K562 (cell line): ENCODE measurements at regions not wholly inside any gene's neighbourhood (a gene's known extent, or its start where the extent isn't known, plus 50 kb on each side); places are given as distances from the start of the nearest gene placed in this dataset.

ENCODE experiments used
- FIP1L1 ChIP-seq: fragments of 200-400 bp; formaldehyde crosslinking; IDR thresholded peaks from 2 replicates; pipeline ENCODE4 v1.6.1; 2018; ENCODE audit warnings: mild to moderate bottlenecking, low read depth, low read length; ENCODE audit not compliant: poor library complexity, severe bottlenecking
- HDAC3 ChIP-seq: fragments of 450-650 bp; IDR thresholded peaks from 2 replicates; pipeline ENCODE4 v1.6.1; 2018; ENCODE audit warnings: borderline replicate concordance, mild to moderate bottlenecking, moderate library complexity; ENCODE audit not compliant: partially characterized antibody
- WHSC1 ChIP-seq: IDR thresholded peaks from one replicate; pipeline ENCODE4 v1.6.1; 2012; ENCODE audit warnings: low read length, control low read depth, inconsistent platforms
- ZNF175 ChIP-seq: fragments of 200-800 bp; sonication (Bioruptor generic); IDR thresholded peaks from 2 replicates; pipeline ENCODE4 v1.6.1; 2016; ENCODE audit warnings: low read depth, mild to moderate bottlenecking, missing genetic modification characterization, missing compliant biosample characterization
- TF ChIP-seq, protein P1 (sequence below), 2 experiments: fragments of 450-650 bp; IDR thresholded peaks; 2 replicates each; pipeline ENCODE4 v1.6.1; 2016; ENCODE audit warnings: mild to moderate bottlenecking in 2 of 2, borderline replicate concordance in 1 of 2, low read depth in 1 of 2, moderate library complexity in 1 of 2
- TF ChIP-seq, protein P2 (sequence below): fragments of 450-650 bp; IDR thresholded peaks from 2 replicates; pipeline ENCODE4 v1.6.1; 2016; ENCODE audit warnings: low read depth

DNA sequence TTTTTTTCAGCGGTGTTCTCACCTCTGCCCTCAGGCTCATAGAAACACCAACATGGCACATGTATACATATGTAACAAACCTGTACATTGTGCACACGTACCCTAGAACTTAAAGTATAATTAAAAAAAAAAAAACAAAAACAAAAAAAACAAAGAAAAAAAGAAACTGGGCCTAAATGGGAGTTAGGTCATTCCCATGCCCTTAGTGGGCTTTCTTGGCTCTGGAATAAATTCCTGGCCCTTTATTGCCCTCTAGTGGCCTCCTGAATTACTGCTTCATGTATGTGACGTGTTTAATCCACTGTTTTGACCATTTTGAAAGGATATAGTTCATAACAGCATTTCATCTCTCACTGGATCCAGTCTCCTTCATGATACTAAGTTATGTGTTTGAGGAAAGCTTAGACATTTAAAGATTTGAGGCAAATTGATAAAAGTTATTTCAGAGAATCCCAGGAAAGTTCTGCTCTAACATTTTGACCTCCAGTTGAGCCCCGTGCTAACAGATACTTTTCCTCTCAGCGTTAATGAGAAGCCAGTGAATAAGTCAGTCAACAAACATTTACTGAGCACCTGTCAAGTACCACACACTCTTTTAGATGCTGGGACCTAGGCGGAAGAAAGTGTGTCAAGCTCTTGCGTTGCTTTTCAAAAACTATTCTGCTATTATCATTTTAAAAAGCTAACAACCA is 54.7 kb upstream of the SYPL1 start (continued):
- TF ChIP-seq, protein P1, sequence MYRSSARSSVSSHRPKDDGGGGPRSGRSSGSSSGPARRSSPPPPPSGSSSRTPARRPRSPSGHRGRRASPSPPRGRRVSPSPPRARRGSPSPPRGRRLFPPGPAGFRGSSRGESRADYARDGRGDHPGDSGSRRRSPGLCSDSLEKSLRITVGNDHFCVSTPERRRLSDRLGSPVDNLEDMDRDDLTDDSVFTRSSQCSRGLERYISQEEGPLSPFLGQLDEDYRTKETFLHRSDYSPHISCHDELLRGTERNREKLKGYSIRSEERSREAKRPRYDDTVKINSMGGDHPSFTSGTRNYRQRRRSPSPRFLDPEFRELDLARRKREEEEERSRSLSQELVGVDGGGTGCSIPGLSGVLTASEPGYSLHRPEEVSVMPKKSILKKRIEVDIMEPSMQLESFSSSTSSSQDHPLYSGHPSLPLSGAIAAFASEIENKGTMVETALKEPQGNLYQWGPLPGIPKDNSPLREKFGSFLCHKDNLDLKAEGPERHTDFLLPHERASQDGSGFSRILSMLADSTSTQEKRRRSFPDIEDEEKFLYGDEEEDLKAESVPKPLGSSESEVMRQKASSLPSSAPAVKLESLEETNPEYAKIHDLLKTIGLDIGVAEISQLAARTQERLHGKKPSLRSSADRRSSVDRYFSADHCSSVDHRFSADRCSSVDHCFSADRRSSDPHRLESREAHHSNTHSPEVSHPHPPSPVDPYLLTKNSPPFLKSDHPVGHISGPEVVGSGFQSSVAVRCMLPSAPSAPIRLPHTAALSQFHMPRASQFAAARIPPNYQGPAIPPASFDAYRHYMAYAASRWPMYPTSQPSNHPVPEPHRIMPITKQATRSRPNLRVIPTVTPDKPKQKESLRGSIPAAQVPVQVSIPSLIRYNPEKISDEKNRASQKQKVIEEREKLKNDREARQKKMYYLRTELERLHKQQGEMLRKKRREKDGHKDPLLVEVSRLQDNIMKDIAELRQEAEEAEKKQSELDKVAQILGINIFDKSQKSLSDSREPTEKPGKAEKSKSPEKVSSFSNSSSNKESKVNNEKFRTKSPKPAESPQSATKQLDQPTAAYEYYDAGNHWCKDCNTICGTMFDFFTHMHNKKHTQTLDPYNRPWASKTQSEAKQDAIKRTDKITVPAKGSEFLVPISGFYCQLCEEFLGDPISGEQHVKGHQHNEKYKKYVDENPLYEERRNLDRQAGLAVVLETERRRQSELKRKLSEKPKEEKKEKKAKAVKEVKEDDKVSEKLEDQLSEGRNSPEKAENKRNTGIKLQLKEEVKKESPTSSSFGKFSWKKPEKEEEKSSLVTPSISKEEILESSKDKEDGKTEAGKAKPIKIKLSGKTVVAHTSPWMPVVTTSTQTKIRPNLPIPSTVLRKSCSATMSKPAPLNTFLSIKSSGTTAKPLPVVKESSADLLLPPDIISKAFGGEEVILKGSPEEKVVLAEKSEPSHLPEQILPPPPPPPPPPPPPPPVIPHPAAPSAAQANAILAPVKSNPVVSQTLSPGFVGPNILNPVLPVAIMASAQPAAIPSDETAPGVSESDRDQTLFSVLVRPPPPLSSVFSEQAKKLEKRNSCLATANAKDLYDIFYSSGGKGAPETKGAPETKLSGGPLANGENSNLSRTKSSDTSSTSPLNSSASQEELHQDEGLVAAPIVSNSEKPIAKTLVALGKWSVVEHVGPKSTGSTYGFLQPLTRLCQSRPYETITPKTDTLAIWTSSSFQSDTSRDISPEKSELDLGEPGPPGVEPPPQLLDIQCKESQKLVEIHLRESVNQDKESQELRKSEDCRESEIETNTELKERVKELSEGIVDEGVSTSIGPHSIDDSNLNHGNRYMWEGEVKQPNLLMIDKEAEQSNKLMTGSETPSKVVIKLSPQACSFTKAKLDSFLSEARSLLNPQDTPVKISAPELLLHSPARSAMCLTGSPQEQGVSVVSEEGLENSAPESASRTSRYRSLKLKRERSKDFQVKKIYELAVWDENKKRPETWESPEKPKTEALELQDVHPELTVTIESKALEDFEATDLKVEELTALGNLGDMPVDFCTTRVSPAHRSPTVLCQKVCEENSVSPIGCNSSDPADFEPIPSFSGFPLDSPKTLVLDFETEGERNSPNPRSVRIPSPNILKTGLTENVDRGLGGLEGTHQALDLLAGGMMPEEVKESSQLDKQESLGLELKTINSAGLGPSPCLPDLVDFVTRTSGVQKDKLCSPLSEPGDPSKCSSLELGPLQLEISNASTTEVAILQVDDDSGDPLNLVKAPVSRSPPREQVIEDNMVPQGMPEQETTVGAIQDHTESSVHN (IDR thresholded peaks at IDR 0.05; ENCODE audit: borderline replicate concordance in 1 of 2, low read depth in 1 of 2): no peak
- peak; percentile 17 for TF ChIP-seq HDAC3
- TF ChIP-seq ZNF175 (CRISPR knock-in tag): no peak
- no peak for TF ChIP-seq FIP1L1
- TF ChIP-seq, protein P2, sequence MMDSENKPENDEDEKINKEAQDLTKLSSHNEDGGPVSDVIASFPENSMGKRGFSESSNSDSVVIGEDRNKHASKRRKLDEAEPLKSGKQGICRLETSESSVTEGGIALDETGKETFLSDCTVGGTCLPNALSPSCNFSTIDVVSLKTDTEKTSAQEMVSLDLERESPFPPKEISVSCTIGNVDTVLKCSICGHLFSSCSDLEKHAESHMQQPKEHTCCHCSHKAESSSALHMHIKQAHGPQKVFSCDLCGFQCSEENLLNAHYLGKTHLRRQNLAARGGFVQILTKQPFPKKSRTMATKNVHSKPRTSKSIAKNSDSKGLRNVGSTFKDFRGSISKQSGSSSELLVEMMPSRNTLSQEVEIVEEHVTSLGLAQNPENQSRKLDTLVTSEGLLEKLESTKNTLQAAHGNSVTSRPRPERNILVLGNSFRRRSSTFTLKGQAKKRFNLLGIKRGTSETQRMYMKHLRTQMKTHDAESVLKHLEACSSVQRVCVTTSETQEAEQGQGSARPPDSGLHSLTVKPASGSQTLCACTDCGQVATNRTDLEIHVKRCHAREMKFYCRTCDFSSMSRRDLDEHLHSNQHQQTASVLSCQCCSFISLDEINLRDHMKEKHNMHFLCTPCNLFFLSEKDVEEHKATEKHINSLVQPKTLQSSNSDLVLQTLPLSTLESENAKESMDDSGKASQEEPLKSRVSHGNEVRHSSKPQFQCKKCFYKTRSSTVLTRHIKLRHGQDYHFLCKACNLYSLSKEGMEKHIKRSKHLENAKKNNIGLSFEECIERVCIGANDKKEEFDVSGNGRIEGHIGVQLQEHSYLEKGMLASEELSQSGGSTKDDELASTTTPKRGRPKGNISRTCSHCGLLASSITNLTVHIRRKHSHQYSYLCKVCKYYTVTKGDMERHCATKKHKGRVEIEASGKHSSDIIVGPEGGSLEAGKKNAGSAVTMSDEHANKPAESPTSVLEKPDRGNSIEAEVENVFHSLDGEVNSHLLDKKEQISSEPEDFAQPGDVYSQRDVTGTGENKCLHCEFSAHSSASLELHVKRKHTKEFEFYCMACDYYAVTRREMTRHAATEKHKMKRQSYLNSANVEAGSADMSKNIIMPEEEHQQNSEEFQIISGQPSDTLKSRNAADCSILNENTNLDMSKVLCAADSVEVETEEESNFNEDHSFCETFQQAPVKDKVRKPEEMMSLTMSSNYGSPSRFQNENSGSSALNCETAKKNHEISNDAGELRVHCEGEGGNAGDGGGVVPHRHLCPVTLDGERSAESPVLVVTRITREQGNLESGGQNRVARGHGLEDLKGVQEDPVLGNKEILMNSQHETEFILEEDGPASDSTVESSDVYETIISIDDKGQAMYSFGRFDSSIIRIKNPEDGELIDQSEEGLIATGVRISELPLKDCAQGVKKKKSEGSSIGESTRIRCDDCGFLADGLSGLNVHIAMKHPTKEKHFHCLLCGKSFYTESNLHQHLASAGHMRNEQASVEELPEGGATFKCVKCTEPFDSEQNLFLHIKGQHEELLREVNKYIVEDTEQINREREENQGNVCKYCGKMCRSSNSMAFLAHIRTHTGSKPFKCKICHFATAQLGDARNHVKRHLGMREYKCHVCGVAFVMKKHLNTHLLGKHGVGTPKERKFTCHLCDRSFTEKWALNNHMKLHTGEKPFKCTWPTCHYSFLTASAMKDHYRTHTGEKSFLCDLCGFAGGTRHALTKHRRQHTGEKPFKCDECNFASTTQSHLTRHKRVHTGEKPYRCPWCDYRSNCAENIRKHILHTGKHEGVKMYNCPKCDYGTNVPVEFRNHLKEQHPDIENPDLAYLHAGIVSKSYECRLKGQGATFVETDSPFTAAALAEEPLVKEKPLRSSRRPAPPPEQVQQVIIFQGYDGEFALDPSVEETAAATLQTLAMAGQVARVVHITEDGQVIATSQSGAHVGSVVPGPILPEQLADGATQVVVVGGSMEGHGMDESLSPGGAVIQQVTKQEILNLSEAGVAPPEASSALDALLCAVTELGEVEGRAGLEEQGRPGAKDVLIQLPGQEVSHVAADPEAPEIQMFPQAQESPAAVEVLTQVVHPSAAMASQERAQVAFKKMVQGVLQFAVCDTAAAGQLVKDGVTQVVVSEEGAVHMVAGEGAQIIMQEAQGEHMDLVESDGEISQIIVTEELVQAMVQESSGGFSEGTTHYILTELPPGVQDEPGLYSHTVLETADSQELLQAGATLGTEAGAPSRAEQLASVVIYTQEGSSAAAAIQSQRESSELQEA: no peak
- TF ChIP-seq WHSC1: no peak
